NCI-H460 (cell line): ENCODE measurements at regions not wholly inside any gene's neighbourhood (a gene's known extent, or its start where the extent isn't known, plus 50 kb on each side); places are given as distances from the start of the nearest gene placed in this dataset.

ENCODE experiments used
- DNase-seq: peaks from one replicate; pipeline ENCODE4 v3.0.0-alpha.2; 2016; ENCODE audit warnings: low read depth; ENCODE audit errors: extremely low read depth

DNA sequence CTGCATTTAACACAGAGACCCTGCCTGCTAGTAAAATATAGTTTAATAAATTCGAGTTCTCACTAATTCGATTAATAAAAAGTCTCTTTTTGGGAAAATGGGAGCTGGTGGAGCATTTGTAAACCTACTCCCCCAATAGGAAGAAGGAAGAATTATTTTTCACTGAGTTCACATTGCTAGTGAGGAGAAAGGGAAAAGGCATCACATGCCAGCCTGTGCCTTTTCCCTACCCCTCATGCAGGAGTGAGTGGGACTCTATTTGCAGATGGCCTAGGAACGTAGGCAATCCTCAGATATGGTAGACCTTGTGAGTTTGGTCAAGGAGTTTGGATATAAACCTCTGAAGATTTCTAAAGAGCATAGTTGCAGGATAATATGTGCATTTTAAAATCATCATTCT lies 218.4 kb upstream of the TRIB2 start:
- DNase-seq = no peak

- DNase-seq = no peak
Measured at GRCh38 chr2:12498704-12499103, 218.0 kb upstream of the TRIB2 start.

- no peak for DNase-seq
Measured at GRCh38 chr2:12500899-12501298, 215.8 kb upstream of the TRIB2 start.

DNA sequence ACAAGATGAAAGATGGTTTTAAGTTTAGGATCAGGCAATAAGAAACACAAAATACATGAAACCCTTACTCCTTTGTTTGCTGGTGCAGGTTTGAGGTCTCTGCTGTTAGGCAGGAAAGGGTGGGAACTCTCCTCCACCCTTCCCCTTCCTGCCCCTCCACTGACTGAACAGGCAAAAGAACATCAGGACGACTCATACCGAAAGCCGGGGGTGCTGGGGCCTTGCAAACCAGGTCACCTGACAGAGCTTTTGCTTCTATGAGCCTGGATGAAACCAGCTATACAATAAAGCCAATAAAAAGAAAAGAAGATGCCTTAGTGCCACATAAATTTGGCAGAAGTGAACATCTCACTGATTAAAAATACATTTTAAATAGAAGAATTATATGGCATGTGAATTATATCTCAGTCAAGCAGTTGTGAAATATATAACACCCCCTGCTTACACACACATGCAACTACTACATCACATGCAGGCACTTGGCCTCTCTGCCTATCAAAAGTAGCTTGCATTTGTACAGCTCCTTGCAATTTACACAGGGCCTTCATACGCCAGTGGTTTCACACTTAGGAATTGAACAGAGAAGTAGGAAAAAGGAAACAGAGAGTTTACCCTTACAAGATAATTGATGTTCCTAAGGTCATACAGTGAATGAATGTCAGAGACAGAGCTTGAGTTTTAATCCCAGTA lies 215.1 kb upstream of the TRIB2 start:
- no peak for DNase-seq

DNA sequence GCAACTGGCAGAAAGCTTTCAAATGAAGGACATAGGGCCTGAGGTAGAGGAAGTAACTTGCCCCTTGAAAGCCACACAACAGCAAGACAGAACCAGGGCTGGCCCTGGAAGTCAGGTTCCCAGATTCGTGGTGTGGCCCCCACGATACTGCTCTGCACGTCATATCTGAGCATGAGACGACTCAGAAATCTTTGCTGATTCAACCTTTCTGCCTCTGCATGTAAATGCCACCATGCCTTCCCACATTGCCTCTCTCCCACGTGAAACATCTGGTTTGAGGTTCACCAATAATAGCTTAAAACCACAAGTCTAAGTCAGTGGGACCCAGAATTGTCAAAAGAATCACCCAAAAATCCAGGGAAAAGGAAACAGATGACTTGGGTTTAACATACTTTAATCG lies 214.0 kb upstream of the TRIB2 start:
- no peak for DNase-seq

DNA sequence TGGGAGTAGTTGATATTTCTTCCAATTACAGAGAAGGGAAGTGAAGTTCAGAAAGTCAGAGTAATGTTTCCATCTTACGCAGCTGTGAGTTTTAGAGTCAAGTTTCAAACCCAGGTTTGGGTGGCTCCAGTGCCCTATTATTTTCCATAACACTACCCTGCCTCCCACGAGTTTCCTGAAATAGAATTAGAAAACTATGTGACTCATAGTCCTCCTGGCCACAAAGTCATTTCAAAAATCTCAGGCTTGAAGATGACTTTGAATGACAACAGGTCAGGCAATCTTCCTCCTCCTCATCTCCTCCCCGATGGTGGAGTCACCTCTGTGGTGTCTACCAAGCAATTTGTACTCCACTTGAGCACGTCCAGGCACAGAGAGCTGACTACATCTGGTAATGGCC lies 212.3 kb upstream of the TRIB2 start:
- DNase-seq = no peak

- DNase-seq = no peak
Measured at GRCh38 chr2:12506846-12507245, 209.9 kb upstream of the TRIB2 start.

GRCh38 chr2:12507295-12507694 lies 209.4 kb upstream of the TRIB2 start:
- no peak for DNase-seq

- DNase-seq = no peak
Measured at GRCh38 chr2:12510070-12510469, 206.7 kb upstream of the TRIB2 start.

GRCh38 chr2:12513339-12513738 lies 203.4 kb upstream of the TRIB2 start:
- DNase-seq = no peak

- no peak for DNase-seq
Measured at GRCh38 chr2:12514168-12514567, 202.6 kb upstream of the TRIB2 start.

GRCh38 chr2:12514631-12515437 lies 201.9 kb upstream of the TRIB2 start:
- DNase-seq = no peak

- DNase-seq = no peak
Measured at GRCh38 chr2:12515871-12516270, 200.9 kb upstream of the TRIB2 start.

GRCh38 chr2:12533337-12534005 lies 183.3 kb upstream of the TRIB2 start:
- no peak for DNase-seq

- no peak for DNase-seq
Measured at GRCh38 chr2:12534646-12535263, 182.0 kb upstream of the TRIB2 start.

GRCh38 chr2:12536976-12537375 lies 179.8 kb upstream of the TRIB2 start:
- DNase-seq = no peak

DNA sequence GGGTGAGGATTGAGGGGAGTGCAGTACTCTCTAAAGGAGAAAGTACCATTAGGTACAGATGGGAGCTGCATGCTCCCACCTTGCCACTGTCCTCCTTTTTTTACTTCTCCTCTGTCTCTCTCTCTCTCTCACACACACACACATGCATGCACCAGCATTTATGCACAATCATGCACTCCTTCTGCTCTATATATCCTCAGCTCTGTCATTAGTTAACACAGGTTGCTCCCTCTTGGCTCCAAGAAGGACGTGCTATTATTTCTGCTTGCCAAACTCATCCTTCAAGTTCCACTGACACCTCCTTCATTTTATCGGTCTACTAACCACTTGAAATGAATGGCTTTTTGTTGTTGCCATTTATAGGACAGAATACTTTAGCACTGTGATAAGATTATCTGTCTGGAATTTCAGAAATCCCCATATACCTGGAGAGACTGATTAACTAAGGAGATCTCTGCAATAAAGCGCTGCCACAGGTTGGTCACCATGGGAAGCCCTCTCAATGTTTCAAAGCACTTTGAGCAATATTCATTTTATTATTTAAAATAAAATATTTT lies 178.5 kb upstream of the TRIB2 start:
- no peak for DNase-seq

GRCh38 chr2:12539336-12539735 lies 177.4 kb upstream of the TRIB2 start:
- no peak for DNase-seq

DNA sequence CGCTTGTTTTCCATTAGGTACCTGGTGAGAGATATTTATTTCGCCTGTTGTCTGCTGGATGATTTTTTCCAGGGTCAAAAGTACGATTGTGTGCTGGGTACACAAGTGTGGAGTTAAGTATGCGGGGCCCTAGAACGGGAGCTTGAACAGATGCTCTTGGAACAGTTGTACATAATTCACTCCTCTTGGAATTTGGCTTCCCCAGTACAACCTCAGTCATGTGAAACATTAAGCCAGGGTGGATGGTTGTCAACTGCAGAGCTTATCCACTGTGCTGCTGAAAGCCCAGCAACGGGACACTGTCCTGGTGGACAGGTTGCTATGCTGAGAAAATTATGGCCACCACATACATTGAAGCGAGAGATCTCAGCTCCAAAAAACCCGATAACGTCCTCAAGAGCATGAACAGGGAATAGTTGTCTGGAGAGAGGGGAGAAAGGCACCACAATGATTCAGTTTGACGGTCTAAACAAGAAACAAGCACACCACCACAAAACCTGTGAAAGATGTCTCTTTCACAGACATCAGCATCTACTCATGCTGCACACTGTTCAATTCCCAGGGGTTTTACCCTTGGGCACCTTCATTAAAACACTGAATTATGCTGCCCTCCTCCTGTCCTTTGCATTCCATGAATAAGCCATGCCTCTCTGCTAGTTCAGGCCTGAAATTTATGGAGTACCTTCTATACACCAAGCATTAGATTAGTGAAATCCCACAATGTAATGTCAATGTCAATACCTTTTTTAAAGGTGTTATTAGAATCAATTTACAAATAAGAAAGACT lies 176.8 kb upstream of the TRIB2 start:
- DNase-seq = no peak
